ENCODE measurements at regions not wholly inside any gene's neighbourhood (a gene's known extent, or its start where the extent isn't known, plus 50 kb on each side); places are given as distances from the start of the nearest gene placed in this dataset.

DNA sequence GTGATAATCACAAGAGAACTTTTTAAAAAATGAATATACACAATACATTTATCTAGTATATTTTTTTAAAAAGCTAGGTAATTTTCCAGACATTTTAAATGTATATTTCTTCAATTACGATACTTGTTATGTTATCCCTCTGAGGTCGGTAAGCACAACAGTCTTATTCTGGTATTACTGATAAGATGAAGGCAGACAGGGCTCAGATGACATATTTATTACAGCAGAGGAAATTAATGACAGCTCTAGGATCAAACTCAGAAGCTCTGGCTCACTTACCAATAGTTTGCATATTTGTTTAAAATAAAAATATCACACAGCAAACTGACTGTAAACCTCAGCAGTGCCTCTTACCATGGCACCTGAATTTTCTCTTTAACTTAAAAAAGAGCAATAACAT is 1347.0 kb upstream of the ADGRL2 start:
- H3K9me3 ChIP-seq (ENCODE audit: low read length) = no peaks in the 10 kb centered on the region
- no peaks in the 10 kb centered on the region for H3K79me2 ChIP-seq (ENCODE audit: insufficient read depth, low read depth, low read length)
- DNase-seq (ENCODE audit: low spot score) = no peak
- H3K9me2 ChIP-seq (ENCODE audit: insufficient read depth, low read length) = no peaks in the 10 kb centered on the region
- no peak for TF ChIP-seq CTCF (conservative IDR thresholded peaks at IDR 0.05; ENCODE audit: low read length)
- no peak for TF ChIP-seq EZH2phosphoT487 (IDR thresholded peaks at IDR 0.05; ENCODE audit: borderline replicate concordance, low read depth, low read length)
- no peaks in the 10 kb centered on the region for H3K36me3 ChIP-seq (ENCODE audit: insufficient read depth, low read length)
- no peak overlapping the region for H3K4me2 ChIP-seq (ENCODE audit: low read length)
- H3K27ac ChIP-seq (ENCODE audit: low read depth, low read length, poor library complexity, severe bottlenecking) = no peak overlapping the region
- ChIA-PET CTCF (ENCODE audit: unreplicated experiment) (no interaction called here), POLR2A (no interaction called here)
- H3K4me1 ChIP-seq (ENCODE audit: insufficient read depth, low read length, poor library complexity, severe bottlenecking) = no peaks in the 10 kb centered on the region
- no peak overlapping the region for H3K4me3 ChIP-seq (ENCODE audit: low read depth, low read length, poor library complexity, severe bottlenecking)
- BruUV-seq (replicated peaks) = no TSS peak
- no peaks in the 10 kb centered on the region for H4K20me1 ChIP-seq (ENCODE audit: insufficient read depth, low read length)
- intact Hi-C loops (cut with micrococcal nuclease; ENCODE audit: unreplicated experiment) = no loop called here
- H2AFZ ChIP-seq (ENCODE audit: low read length) = no peak overlapping the region

DNA sequence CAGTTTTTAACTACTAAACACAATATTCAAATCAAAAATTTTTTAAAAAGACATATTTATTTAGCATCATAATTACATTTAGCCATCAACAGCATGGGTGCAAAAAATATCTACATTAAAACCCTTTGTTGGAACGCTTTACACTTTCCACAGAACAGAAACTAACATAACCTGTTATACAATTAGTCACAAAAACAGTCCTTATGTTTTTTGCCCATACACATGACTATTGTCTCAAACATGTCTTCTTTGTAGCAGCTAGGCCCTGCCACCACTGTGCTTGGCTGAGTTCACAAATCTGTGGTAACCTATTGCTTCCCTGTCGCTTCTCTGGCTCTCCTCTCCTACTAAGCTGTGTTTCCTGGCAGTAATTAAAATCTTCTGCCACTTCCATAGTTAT is 1350.0 kb upstream of the ADGRL2 start:
- no peak overlapping the region for H3K27ac ChIP-seq (ENCODE audit: low read depth, low read length, poor library complexity, severe bottlenecking)
- H3K9me3 ChIP-seq (ENCODE audit: low read length) = no peaks in the 10 kb centered on the region
- DNase-seq (ENCODE audit: low spot score) = no peak
- intact Hi-C loops (cut with micrococcal nuclease; ENCODE audit: unreplicated experiment) = no loop called here
- no peaks in the 10 kb centered on the region for H3K4me1 ChIP-seq (ENCODE audit: insufficient read depth, low read length, poor library complexity, severe bottlenecking)
- no TSS peak for BruUV-seq (replicated peaks)
- no peak overlapping the region for H3K4me2 ChIP-seq (ENCODE audit: low read length)
- ChIA-PET POLR2A (no interaction called here), CTCF (ENCODE audit: unreplicated experiment) (no interaction called here)
- no peaks in the 10 kb centered on the region for H3K36me3 ChIP-seq (ENCODE audit: insufficient read depth, low read length)
- H2AFZ ChIP-seq (ENCODE audit: low read length) = no peak overlapping the region
- H3K79me2 ChIP-seq (ENCODE audit: insufficient read depth, low read depth, low read length) = no peaks in the 10 kb centered on the region
- TF ChIP-seq CTCF (conservative IDR thresholded peaks at IDR 0.05; ENCODE audit: low read length) (no peak), EZH2phosphoT487 (IDR thresholded peaks at IDR 0.05; ENCODE audit: borderline replicate concordance, low read depth, low read length) (no peak)
- H3K9me2 ChIP-seq (ENCODE audit: insufficient read depth, low read length) = no peaks in the 10 kb centered on the region
- H3K4me3 ChIP-seq (ENCODE audit: low read depth, low read length, poor library complexity, severe bottlenecking) = no peak overlapping the region
- H4K20me1 ChIP-seq (ENCODE audit: insufficient read depth, low read length) = no peaks in the 10 kb centered on the region

GRCh38 chr1:80448081-80448480 is 1352.7 kb upstream of the ADGRL2 start:
- TF ChIP-seq EZH2phosphoT487 (IDR thresholded peaks at IDR 0.05; ENCODE audit: borderline replicate concordance, low read depth, low read length) (no peak), CTCF (conservative IDR thresholded peaks at IDR 0.05; ENCODE audit: low read length) (no peak)
- Histone ChIP-seq H3K4me1 (ENCODE audit: insufficient read depth, low read length, poor library complexity, severe bottlenecking) (no peaks in the 10 kb centered on the region), H3K36me3 (ENCODE audit: insufficient read depth, low read length) (no peaks in the 10 kb centered on the region), H3K9me2 (ENCODE audit: insufficient read depth, low read length) (no peaks in the 10 kb centered on the region), H2AFZ (ENCODE audit: low read length) (no peak overlapping the region), H3K27ac (ENCODE audit: low read depth, low read length, poor library complexity, severe bottlenecking) (no peak overlapping the region), H4K20me1 (ENCODE audit: insufficient read depth, low read length) (no peaks in the 10 kb centered on the region), H3K9me3 (ENCODE audit: low read length) (no peaks in the 10 kb centered on the region), H3K79me2 (ENCODE audit: insufficient read depth, low read depth, low read length) (no peaks in the 10 kb centered on the region), H3K4me2 (ENCODE audit: low read length) (no peak overlapping the region), H3K4me3 (ENCODE audit: low read depth, low read length, poor library complexity, severe bottlenecking) (no peak overlapping the region)
- ChIA-PET CTCF (ENCODE audit: unreplicated experiment) (no interaction called here), POLR2A (interaction anchor here (0.5 kb wide), 1 partner anchor 804 kb away, joined by 3 read pairs; no protein-coding TSS in a partner anchor)
- intact Hi-C loops (cut with micrococcal nuclease; ENCODE audit: unreplicated experiment) = no loop called here
- no peak for DNase-seq (ENCODE audit: low spot score)
- no TSS peak for BruUV-seq (replicated peaks)
